Suprapubic skin (tissue), 4 donors: ENCODE measurements at regions not wholly inside any gene's neighbourhood (a gene's known extent, or its start where the extent isn't known, plus 50 kb on each side); places are given as distances from the start of the nearest gene placed in this dataset.

Experiments used
- DNase-seq, 2 donors: peaks; one replicate each; pipeline ENCODE4 v3.0.0-alpha.2; 2019; ENCODE audit warnings: low spot score in 2 of 2
- H3K27ac ChIP-seq: fragments of 200-600 bp; sonication (generic); one replicate; pipeline ENCODE4 v1.5.1; 2019
- H3K27me3 ChIP-seq: fragments of 200-600 bp; sonication (generic); one replicate; pipeline ENCODE4 v1.5.1; 2019
- H3K36me3 ChIP-seq: fragments of 200-600 bp; sonication (generic); one replicate; pipeline ENCODE4 v1.5.1; 2019
- H3K4me1 ChIP-seq: fragments of 200-600 bp; sonication (generic); one replicate; pipeline ENCODE4 v1.5.1; 2019
- H3K4me3 ChIP-seq: fragments of 200-600 bp; sonication (generic); one replicate; pipeline ENCODE4 v1.5.1; 2019; ENCODE audit warnings: mild to moderate bottlenecking
- H3K9me3 ChIP-seq: fragments of 200-600 bp; sonication (generic); one replicate; pipeline ENCODE4 v1.5.1; 2019
- CTCF ChIP-seq, 2 donors: fragments of 200-600 bp in 1 of 2; fragments of 450-650 bp in 1 of 2; sonication (generic) in 1 of 2; IDR thresholded peaks; one replicate each; pipeline ENCODE4 v1.5.1; 2016 to 2019; ENCODE audit warnings: antibody characterized with exemption in 2 of 2, mild to moderate bottlenecking in 1 of 2, moderate library complexity in 1 of 2
- EP300 ChIP-seq: sonication (generic); formaldehyde crosslinking; IDR thresholded peaks from one replicate; pipeline ENCODE4 v1.6.1; 2017; ENCODE audit warnings: antibody characterized with exemption
- POLR2A ChIP-seq, 2 donors: fragments of 450-650 bp; IDR thresholded peaks; one replicate each; pipeline ENCODE4 v1.6.1; 2017; ENCODE audit warnings: antibody characterized with exemption in 2 of 2, mild to moderate bottlenecking in 2 of 2, moderate library complexity in 2 of 2
- POLR2AphosphoS5 ChIP-seq, 3 donors: sonication (generic); formaldehyde crosslinking; IDR thresholded peaks; one replicate each; pipeline ENCODE4 v1.6.1; 2017; ENCODE audit warnings: antibody characterized with exemption in 3 of 3
- WGBS: methylation state at CpG from one replicate; pipeline ENCODE4 v1.1.5; 2018; 5-methylcytosine and 5-hydroxymethylcytosine counted together

GRCh38 chr1:5368201-5368600 lies 624.0 kb downstream of the NPHP4 start:
- H3K36me3 ChIP-seq: no peaks in the 10 kb centered on the region
- TF ChIP-seq POLR2AphosphoS5 (IDR thresholded peaks at IDR 0.05): no peak
- TF ChIP-seq POLR2A (IDR thresholded peaks at IDR 0.05): no peak
- no peak for TF ChIP-seq CTCF (IDR thresholded peaks at IDR 0.05)
- no peak for TF ChIP-seq EP300
- no peaks in the 10 kb centered on the region for H3K9me3 ChIP-seq
- H3K4me1 ChIP-seq: peaks cover 8% of the 10 kb centered on the region
- DNase-seq: peak in 1 of 2 donors; percentile 8
- H3K4me3 ChIP-seq: no peak overlapping the region
- 72% methylated on average over 5 of the region's 5 CpGs for WGBS
- H3K27me3 ChIP-seq: peaks cover 3% of the 10 kb centered on the region
- H3K27ac ChIP-seq: no peak overlapping the region

DNA sequence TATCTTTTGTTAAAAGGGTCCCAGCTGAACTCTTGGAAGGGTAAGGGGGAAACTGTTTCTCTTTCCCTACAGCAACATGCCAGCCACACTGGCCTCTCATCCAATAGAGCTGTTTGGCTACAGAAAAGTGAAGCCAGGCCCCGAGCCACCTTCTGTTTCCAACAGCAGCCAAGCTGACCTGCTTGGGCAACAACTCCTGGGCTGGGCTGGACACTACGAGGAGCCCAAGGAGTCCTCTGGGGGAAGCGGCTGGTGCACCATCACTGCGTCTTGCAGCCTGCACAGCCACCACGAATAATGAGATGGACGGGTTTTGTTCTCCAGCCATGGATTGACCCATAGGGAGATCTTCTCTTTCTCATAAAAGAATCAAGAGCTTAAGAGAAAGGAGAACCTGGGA lies 624.9 kb downstream of the NPHP4 start:
- TF ChIP-seq EP300 (no peak), POLR2A (IDR thresholded peaks at IDR 0.05) (no peak), POLR2AphosphoS5 (IDR thresholded peaks at IDR 0.05) (no peak), CTCF (IDR thresholded peaks at IDR 0.05) (no peak)
- peaks cover 3% of the 10 kb centered on the region for H3K27me3 ChIP-seq
- no peaks in the 10 kb centered on the region for H3K36me3 ChIP-seq
- H3K27ac ChIP-seq: no peak overlapping the region
- no peak overlapping the region for H3K4me3 ChIP-seq
- H3K4me1 ChIP-seq: peaks cover 8% of the 10 kb centered on the region
- H3K9me3 ChIP-seq: no peaks in the 10 kb centered on the region
- 91% methylated on average over 6 of the region's 6 CpGs for WGBS
- DNase-seq: peak in 1 of 2 donors; percentile 75

- TF ChIP-seq EP300 (no peak), POLR2A (IDR thresholded peaks at IDR 0.05) (no peak), CTCF (IDR thresholded peaks at IDR 0.05) (no peak), POLR2AphosphoS5 (IDR thresholded peaks at IDR 0.05) (no peak)
- peak in 1 of 2 donors; percentile 24 for DNase-seq
- Histone ChIP-seq H3K9me3 (no peaks in the 10 kb centered on the region), H3K27me3 (peaks cover 3% of the 10 kb centered on the region), H3K4me3 (no peak overlapping the region), H3K27ac (no peak overlapping the region), H3K4me1 (peaks cover 8% of the 10 kb centered on the region), H3K36me3 (no peaks in the 10 kb centered on the region)
- 75% methylated on average over 5 of the region's 5 CpGs for WGBS
These were observed 626.5 kb downstream of the NPHP4 start for GRCh38 chr1:5365751-5366150.

DNA sequence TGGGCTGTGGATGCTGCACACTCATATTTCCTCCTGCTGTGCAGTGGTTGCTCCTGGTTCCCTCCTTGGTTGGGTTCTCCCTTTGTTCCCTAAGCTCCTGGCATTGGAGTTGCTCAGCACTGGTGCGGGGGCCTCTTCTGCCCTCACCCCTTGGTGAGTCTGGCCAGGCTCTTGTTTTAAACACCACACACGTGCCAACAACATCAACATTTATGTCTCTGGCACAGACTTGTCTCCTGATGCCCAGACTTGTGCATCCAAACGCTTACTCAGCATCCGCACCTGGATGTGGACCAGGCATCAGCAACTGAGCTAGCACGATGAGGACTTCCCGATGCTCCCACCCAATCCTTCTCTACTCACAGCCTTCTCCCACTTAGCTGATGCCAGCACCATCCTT lies 627.6 kb downstream of the NPHP4 start:
- 69% methylated on average over 6 of the region's 6 CpGs for WGBS
- Histone ChIP-seq H3K36me3 (no peaks in the 10 kb centered on the region), H3K27ac (no peak overlapping the region), H3K27me3 (peaks cover 3% of the 10 kb centered on the region), H3K4me3 (no peak overlapping the region), H3K4me1 (no peaks in the 10 kb centered on the region), H3K9me3 (no peaks in the 10 kb centered on the region)
- peak in 1 of 2 donors; percentile 20 for DNase-seq
- TF ChIP-seq POLR2AphosphoS5 (IDR thresholded peaks at IDR 0.05): no peak
- TF ChIP-seq POLR2A (IDR thresholded peaks at IDR 0.05): no peak
- no peak for TF ChIP-seq EP300
- TF ChIP-seq CTCF (IDR thresholded peaks at IDR 0.05): no peak

DNA sequence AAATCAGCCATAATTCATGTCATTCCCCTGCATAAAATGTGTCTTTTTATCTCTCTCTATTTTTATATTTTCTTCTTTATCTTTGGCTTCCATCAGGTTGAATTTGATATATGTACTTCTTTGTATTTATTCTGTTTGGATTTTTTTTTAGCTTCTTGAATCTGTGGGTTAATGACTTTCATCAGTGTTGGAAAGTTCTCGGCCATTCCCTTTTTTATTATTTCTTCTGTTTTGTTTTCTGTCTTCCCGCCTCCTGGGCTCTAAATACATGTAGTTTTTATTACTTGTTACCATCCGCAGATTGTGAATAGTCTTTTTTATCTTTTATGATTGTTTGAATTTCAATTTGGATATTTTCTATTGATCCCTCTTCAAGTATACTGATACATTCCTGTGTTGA lies 637.5 kb downstream of the NPHP4 start:
- TF ChIP-seq EP300 (no peak), POLR2AphosphoS5 (IDR thresholded peaks at IDR 0.05) (no peak), CTCF (IDR thresholded peaks at IDR 0.05) (no peak), POLR2A (IDR thresholded peaks at IDR 0.05) (no peak)
- no peak overlapping the region for H3K4me3 ChIP-seq
- H3K36me3 ChIP-seq: no peaks in the 10 kb centered on the region
- H3K9me3 ChIP-seq: peaks cover 8% of the 10 kb centered on the region
- WGBS: 80% methylated on average over 3 of the region's 3 CpGs
- H3K27ac ChIP-seq: no peak overlapping the region
- no peaks in the 10 kb centered on the region for H3K27me3 ChIP-seq
- no peaks in the 10 kb centered on the region for H3K4me1 ChIP-seq
- DNase-seq: no peak
